Mesenchymal stem cell (in vitro differentiated cells and primary cell): ENCODE measurements at regions not wholly inside any gene's neighbourhood (a gene's known extent, or its start where the extent isn't known, plus 50 kb on each side); places are given as distances from the start of the nearest gene placed in this dataset.

ENCODE experiments used
- DNase-seq: peaks from one replicate; pipeline ENCODE4 v3.0.0-alpha.2; 2013
- H2AFZ ChIP-seq: one replicate; pipeline ENCODE4 v1.6.1; 2013; ENCODE audit warnings: low read depth, mild to moderate bottlenecking, control low read depth, inconsistent platforms, low read length, moderate library complexity
- H2AK5ac ChIP-seq: 2 replicates; pipeline ENCODE4 v1.6.1; 2013; ENCODE audit warnings: low read length, moderate library complexity, mild to moderate bottlenecking, inconsistent platforms; ENCODE audit not compliant: severe bottlenecking
- H2BK120ac ChIP-seq: one replicate; pipeline ENCODE4 v1.6.1; 2013; ENCODE audit warnings: low read depth, mild to moderate bottlenecking, inconsistent platforms, low read length, moderate library complexity
- H2BK12ac ChIP-seq, 2 experiments: one replicate each; pipeline ENCODE4 v1.6.1; 2013; ENCODE audit warnings: inconsistent platforms in 2 of 2, low read length in 2 of 2, mild to moderate bottlenecking in 2 of 2, moderate library complexity in 2 of 2, control low read depth in 1 of 2
- H2BK15ac ChIP-seq: one replicate; pipeline ENCODE4 v1.6.1; 2013; ENCODE audit warnings: mild to moderate bottlenecking, low read depth, inconsistent platforms; ENCODE audit not compliant: poor library complexity, severe bottlenecking
- H2BK5ac ChIP-seq: 2 replicates; pipeline ENCODE4 v1.6.1; 2013; ENCODE audit warnings: low read depth, mild to moderate bottlenecking, low read length, control low read depth, inconsistent platforms; ENCODE audit not compliant: poor library complexity, severe bottlenecking
- H3K14ac ChIP-seq, 2 experiments: one replicate each; pipeline ENCODE4 v1.6.1; 2013; ENCODE audit warnings: inconsistent platforms in 2 of 2, low read length in 2 of 2, control low read depth in 1 of 2, mild to moderate bottlenecking in 1 of 2, moderate library complexity in 1 of 2
- H3K18ac ChIP-seq, 2 experiments: one replicate each; pipeline ENCODE4 v1.6.1; 2013; ENCODE audit warnings: inconsistent platforms in 2 of 2, low read length in 2 of 2, control low read depth in 1 of 2, low read depth in 1 of 2, mild to moderate bottlenecking in 1 of 2
- H3K23ac ChIP-seq, 2 experiments: one replicate each; pipeline ENCODE4 v1.6.1; 2013; ENCODE audit warnings: inconsistent platforms in 2 of 2, low read length in 2 of 2, mild to moderate bottlenecking in 2 of 2, moderate library complexity in 2 of 2, control low read depth in 1 of 2
- H3K27ac ChIP-seq: 2 replicates; pipeline ENCODE4 v1.5.1; 2013; ENCODE audit warnings: mild to moderate bottlenecking, moderate library complexity, low read length, control low read depth, inconsistent platforms; ENCODE audit not compliant: poor library complexity, severe bottlenecking
- H3K27me3 ChIP-seq, 2 experiments: 2 replicates each; pipeline versions ENCODE4 v1.6.1 to v1.7.0; 2013; ENCODE audit warnings: low read length in 2 of 2, mild to moderate bottlenecking in 2 of 2, moderate library complexity in 2 of 2, control low read depth in 1 of 2, inconsistent platforms in 1 of 2; ENCODE audit not compliant: control insufficient read depth in 1 of 2, insufficient read depth in 1 of 2
- H3K36me3 ChIP-seq, 2 experiments: 2 replicates each; pipeline versions ENCODE4 v1.6.1 to v1.7.0; 2013; ENCODE audit warnings: low read length in 2 of 2, control low read depth in 1 of 2, inconsistent platforms in 1 of 2, low read depth in 1 of 2, mild to moderate bottlenecking in 1 of 2; ENCODE audit not compliant: insufficient read depth in 2 of 2, control insufficient read depth in 1 of 2
- H3K4ac ChIP-seq, 2 experiments: one replicate each; pipeline ENCODE4 v1.6.1; 2013; ENCODE audit warnings: inconsistent platforms in 2 of 2, low read length in 2 of 2, mild to moderate bottlenecking in 2 of 2, moderate library complexity in 2 of 2, control low read depth in 1 of 2, low read depth in 1 of 2
- H3K4me1 ChIP-seq: 2 replicates; pipeline ENCODE4 v1.6.1; 2013; ENCODE audit warnings: low read depth, low read length, control low read depth; ENCODE audit not compliant: control insufficient read depth, insufficient read depth
- H3K4me2 ChIP-seq: 2 replicates; pipeline ENCODE4 v1.6.1; 2013; ENCODE audit warnings: low read length, mild to moderate bottlenecking, inconsistent platforms; ENCODE audit not compliant: poor library complexity, severe bottlenecking
- H3K4me3 ChIP-seq, 2 experiments: 2 replicates each; pipeline versions ENCODE4 v1.5.1 to v1.7.0; 2013; ENCODE audit warnings: low read length in 2 of 2, mild to moderate bottlenecking in 2 of 2, control low read depth in 1 of 2, low read depth in 1 of 2; ENCODE audit not compliant: insufficient read depth in 1 of 2
- H3K79me1 ChIP-seq: replicated peaks from 2 replicates; pipeline ENCODE4 v1.6.1; 2013; ENCODE audit warnings: mild to moderate bottlenecking, control low read depth, low read length, inconsistent platforms; ENCODE audit not compliant: poor library complexity, severe bottlenecking
- H3K9ac ChIP-seq: 2 replicates; pipeline ENCODE4 v1.7.0; 2013; ENCODE audit warnings: mild to moderate bottlenecking, low read length, moderate library complexity
- H3K9me3 ChIP-seq: 2 replicates; pipeline ENCODE4 v1.7.0; 2013; ENCODE audit warnings: mild to moderate bottlenecking, low read length; ENCODE audit not compliant: control insufficient read depth
- H4K8ac ChIP-seq: one replicate; pipeline ENCODE4 v1.6.1; 2013; ENCODE audit warnings: inconsistent platforms, mild to moderate bottlenecking, low read length, moderate library complexity
- H4K91ac ChIP-seq: one replicate; pipeline ENCODE4 v1.6.1; 2013; ENCODE audit warnings: mild to moderate bottlenecking, low read length, inconsistent platforms
- WGBS: methylation state at CpG from one replicate; pipeline ENCODE4 v1.1.7; 2013; ENCODE audit warnings: mixed read lengths; 5-methylcytosine and 5-hydroxymethylcytosine counted together

GRCh38 chr2:238691596-238692491, 156.0 kb upstream of the TWIST2 start:
- DNase-seq: no peak
- no peak overlapping the region for H3K18ac ChIP-seq
- H3K14ac ChIP-seq: no peak overlapping the region
- no peaks in the 10 kb centered on the region for H3K27me3 ChIP-seq
- no peaks in the 10 kb centered on the region for H3K79me1 ChIP-seq
- no peak overlapping the region for H3K4me2 ChIP-seq
- H2AK5ac ChIP-seq: no peak overlapping the region
- H2BK15ac ChIP-seq: peak overlapping the region; percentile 44
- peak overlapping the region; percentile 17 for H3K9ac ChIP-seq
- H4K8ac ChIP-seq: no peak overlapping the region
- 76% methylated on average over 15 of the region's 16 CpGs for whole genome bisulfite sequencing
- no peak overlapping the region for H2AFZ ChIP-seq
- no peak overlapping the region for H2BK12ac ChIP-seq
- H3K4ac ChIP-seq: no peak overlapping the region
- H3K9me3 ChIP-seq: no peaks in the 10 kb centered on the region
- H3K36me3 ChIP-seq: no peaks in the 10 kb centered on the region
- no peak overlapping the region for H3K27ac ChIP-seq
- H2BK5ac ChIP-seq: no peak overlapping the region
- H4K91ac ChIP-seq: no peak overlapping the region
- peak overlapping the region; percentile 44 for H2BK120ac ChIP-seq
- H3K4me1 ChIP-seq: no peaks in the 10 kb centered on the region
- no peak overlapping the region for H3K4me3 ChIP-seq
- no peak overlapping the region for H3K23ac ChIP-seq

- Histone ChIP-seq H3K36me3 (no peaks in the 10 kb centered on the region), H3K79me1 (no peaks in the 10 kb centered on the region), H3K9ac (peak overlapping the region; percentile 17), H3K4me2 (no peak overlapping the region), H3K9me3 (no peaks in the 10 kb centered on the region), H3K4me3 (no peak overlapping the region), H3K27me3 (no peaks in the 10 kb centered on the region), H2BK15ac (no peak overlapping the region), H3K4ac (no peak overlapping the region), H2BK12ac (no peak overlapping the region), H2AFZ (no peak overlapping the region), H3K23ac (no peak overlapping the region), H2AK5ac (no peak overlapping the region), H2BK5ac (no peak overlapping the region), H3K14ac (no peak overlapping the region), H3K18ac (no peak overlapping the region), H4K91ac (no peak overlapping the region), H2BK120ac (no peak overlapping the region), H3K4me1 (no peaks in the 10 kb centered on the region), H3K27ac (no peak overlapping the region), H4K8ac (no peak overlapping the region)
- WGBS: 86% methylated on average over 7 of the region's 7 CpGs
- no peak for DNase-seq
These were observed 155.3 kb upstream of the TWIST2 start for GRCh38 chr2:238692562-238692961.

- Histone ChIP-seq H4K8ac (no peak overlapping the region), H2BK15ac (no peak overlapping the region), H3K18ac (no peak overlapping the region), H3K23ac (no peak overlapping the region), H3K27ac (no peak overlapping the region), H2BK5ac (no peak overlapping the region), H3K79me1 (no peaks in the 10 kb centered on the region), H3K9ac (no peak overlapping the region), H3K27me3 (no peaks in the 10 kb centered on the region), H2AK5ac (no peak overlapping the region), H4K91ac (no peak overlapping the region), H3K4me2 (no peak overlapping the region), H3K9me3 (no peaks in the 10 kb centered on the region), H3K4me1 (no peaks in the 10 kb centered on the region), H3K14ac (no peak overlapping the region), H2AFZ (no peak overlapping the region), H3K36me3 (no peaks in the 10 kb centered on the region), H2BK12ac (no peak overlapping the region), H2BK120ac (no peak overlapping the region), H3K4ac (no peak overlapping the region), H3K4me3 (no peak overlapping the region)
- no peak for DNase-seq
- 87% methylated on average over 13 of the region's 13 CpGs for WGBS
These were observed 154.4 kb upstream of the TWIST2 start for GRCh38 chr2:238693337-238694093.

GRCh38 chr2:238694136-238694755, 153.6 kb upstream of the TWIST2 start:
- Histone ChIP-seq H3K4me1 (no peaks in the 10 kb centered on the region), H2AK5ac (no peak overlapping the region), H3K23ac (no peak overlapping the region), H3K27ac (no peak overlapping the region), H3K14ac (no peak overlapping the region), H2BK12ac (no peak overlapping the region), H2BK15ac (no peak overlapping the region), H3K4ac (no peak overlapping the region), H2BK120ac (no peak overlapping the region), H3K9me3 (no peaks in the 10 kb centered on the region), H3K9ac (no peak overlapping the region), H2BK5ac (no peak overlapping the region), H3K79me1 (no peaks in the 10 kb centered on the region), H2AFZ (no peak overlapping the region), H4K8ac (no peak overlapping the region), H3K4me2 (no peak overlapping the region), H3K36me3 (no peaks in the 10 kb centered on the region), H3K27me3 (no peaks in the 10 kb centered on the region), H3K4me3 (no peak overlapping the region), H3K18ac (no peak overlapping the region), H4K91ac (no peak overlapping the region)
- no peak for DNase-seq
- WGBS: 82% methylated on average over 6 of the region's 8 CpGs
